Testis (tissue), 2 donors: ENCODE measurements at regions not wholly inside any gene's neighbourhood (a gene's known extent, or its start where the extent isn't known, plus 50 kb on each side); places are given as distances from the start of the nearest gene placed in this dataset.

Experiments used
- POLR2A ChIP-seq: fragments of 450-650 bp; IDR thresholded peaks from one replicate; pipeline ENCODE4 v1.6.1; 2017; ENCODE audit warnings: antibody characterized with exemption, mild to moderate bottlenecking, moderate library complexity
- TF ChIP-seq, protein P1 (sequence below), 3 experiments: fragments of 450-650 bp in 2 of 3; fragments of 200-600 bp in 1 of 3; sonication (generic) in 1 of 3; IDR thresholded peaks; one replicate each; pipeline ENCODE4 v1.5.1; 2016 to 2019; ENCODE audit warnings: antibody characterized with exemption in 3 of 3, mild to moderate bottlenecking in 2 of 3, moderate library complexity in 1 of 3

- TF ChIP-seq POLR2A = no peak
- TF ChIP-seq, protein P1, sequence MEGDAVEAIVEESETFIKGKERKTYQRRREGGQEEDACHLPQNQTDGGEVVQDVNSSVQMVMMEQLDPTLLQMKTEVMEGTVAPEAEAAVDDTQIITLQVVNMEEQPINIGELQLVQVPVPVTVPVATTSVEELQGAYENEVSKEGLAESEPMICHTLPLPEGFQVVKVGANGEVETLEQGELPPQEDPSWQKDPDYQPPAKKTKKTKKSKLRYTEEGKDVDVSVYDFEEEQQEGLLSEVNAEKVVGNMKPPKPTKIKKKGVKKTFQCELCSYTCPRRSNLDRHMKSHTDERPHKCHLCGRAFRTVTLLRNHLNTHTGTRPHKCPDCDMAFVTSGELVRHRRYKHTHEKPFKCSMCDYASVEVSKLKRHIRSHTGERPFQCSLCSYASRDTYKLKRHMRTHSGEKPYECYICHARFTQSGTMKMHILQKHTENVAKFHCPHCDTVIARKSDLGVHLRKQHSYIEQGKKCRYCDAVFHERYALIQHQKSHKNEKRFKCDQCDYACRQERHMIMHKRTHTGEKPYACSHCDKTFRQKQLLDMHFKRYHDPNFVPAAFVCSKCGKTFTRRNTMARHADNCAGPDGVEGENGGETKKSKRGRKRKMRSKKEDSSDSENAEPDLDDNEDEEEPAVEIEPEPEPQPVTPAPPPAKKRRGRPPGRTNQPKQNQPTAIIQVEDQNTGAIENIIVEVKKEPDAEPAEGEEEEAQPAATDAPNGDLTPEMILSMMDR (IDR thresholded peaks at IDR 0.05) = no peak
Measured at GRCh38 chr2:104361414-104361813, 492.5 kb upstream of the POU3F3 start.
